IMR-90 (cell line): ENCODE measurements at regions not wholly inside any gene's neighbourhood (a gene's known extent, or its start where the extent isn't known, plus 50 kb on each side); places are given as distances from the start of the nearest gene placed in this dataset.

Experiments used
- ATAC-seq: fragments of 200-7000 bp; cut with Tn5 transposase; 2 replicates; pipeline ENCODE4 v1.9.1; 2020; ENCODE audit warnings: low read depth, mild to moderate bottlenecking, moderate library complexity
- BruUV-seq: library from RNA; stranded (reverse); fragments of 400-500 nt; replicated peaks from 2 replicates; lab custom pipeline; 2021; lab: Mats Ljungman, UMichigan
- CTCF ChIA-PET: fragments of 300-600 bp; formaldehyde crosslinking; extraction: SDS; loops from one replicate; lab custom pipeline; 2021; ENCODE audit warnings: antibody characterized with exemption; lab: Yijun Ruan, JAX
- POLR2A ChIA-PET: fragments of 300-600 bp; sonication (Branson Sonifier 250); formaldehyde crosslinking; loops from one replicate; lab custom pipeline; 2022; ENCODE audit warnings: antibody characterized with exemption; ENCODE audit not compliant: unreplicated experiment; lab: Charles Lee
- DNase-seq: peaks from one replicate; pipeline ENCODE4 v3.0.0; 2013
- H2AFZ ChIP-seq: replicated peaks from 2 replicates; pipeline ENCODE3; 2013; ENCODE audit warnings: low read length, mild to moderate bottlenecking; ENCODE audit not compliant: poor library complexity
- H2AK5ac ChIP-seq: 2 replicates; pipeline ENCODE4 v1.6.1; 2013; ENCODE audit warnings: low read depth, low read length, inconsistent platforms
- H2AK9ac ChIP-seq: replicated peaks from 2 replicates; pipeline ENCODE3; 2013; ENCODE audit warnings: mild to moderate bottlenecking, low read depth, low read length, moderate library complexity; ENCODE audit not compliant: poor library complexity
- H2BK120ac ChIP-seq: 2 replicates; pipeline ENCODE4 v1.6.1; 2013; ENCODE audit warnings: low read depth, low read length, inconsistent platforms
- H2BK15ac ChIP-seq: 3 replicates; pipeline ENCODE4 v1.6.1; 2013; ENCODE audit warnings: low read depth, low read length, inconsistent platforms
- H2BK20ac ChIP-seq: 2 replicates; pipeline ENCODE4 v1.6.1; 2013; ENCODE audit warnings: low read depth, mild to moderate bottlenecking, inconsistent platforms, low read length, moderate library complexity
- H2BK5ac ChIP-seq: 2 replicates; pipeline ENCODE4 v1.6.1; 2013; ENCODE audit warnings: mild to moderate bottlenecking, low read depth, low read length, inconsistent platforms; ENCODE audit not compliant: poor library complexity, severe bottlenecking
- H3K14ac ChIP-seq: replicated peaks from 2 replicates; pipeline ENCODE4 v1.6.1; 2013; ENCODE audit warnings: low read depth, low read length, inconsistent platforms
- H3K18ac ChIP-seq: 2 replicates; pipeline ENCODE4 v1.6.1; 2013; ENCODE audit warnings: low read depth, low read length, control low read depth
- H3K23ac ChIP-seq: 2 replicates; pipeline ENCODE4 v1.6.1; 2013; ENCODE audit warnings: low read depth, low read length, inconsistent platforms
- H3K27ac ChIP-seq: 2 replicates; pipeline ENCODE4 v1.5.1; 2013; ENCODE audit warnings: mild to moderate bottlenecking, control low read depth, low read length; ENCODE audit not compliant: insufficient read depth
- H3K27me3 ChIP-seq: 2 replicates; pipeline ENCODE4 v1.6.1; 2013; ENCODE audit warnings: low read length; ENCODE audit not compliant: control insufficient read depth, insufficient read depth
- H3K36me3 ChIP-seq: 2 replicates; pipeline ENCODE4 v1.6.1; 2013; ENCODE audit warnings: low read length, mixed read lengths; ENCODE audit not compliant: control insufficient read depth, insufficient read depth
- H3K4ac ChIP-seq: 2 replicates; pipeline ENCODE4 v1.6.1; 2013; ENCODE audit warnings: low read depth, low read length, inconsistent platforms
- H3K4me1 ChIP-seq: 2 replicates; pipeline ENCODE4 v1.6.1; 2013; ENCODE audit warnings: low read length, mixed read lengths; ENCODE audit not compliant: control insufficient read depth, insufficient read depth
- H3K4me2 ChIP-seq: 2 replicates; pipeline ENCODE4 v1.6.1; 2013; ENCODE audit warnings: low read depth, mild to moderate bottlenecking, control low read depth, low read length, moderate library complexity
- H3K4me3 ChIP-seq: 2 replicates; pipeline ENCODE4 v1.5.1; 2013; ENCODE audit warnings: low read depth, mild to moderate bottlenecking, control low read depth, low read length, moderate library complexity; ENCODE audit not compliant: insufficient read depth
- H3K56ac ChIP-seq: 2 replicates; pipeline ENCODE4 v1.6.1; 2013; ENCODE audit warnings: low read length, inconsistent platforms; ENCODE audit not compliant: insufficient read depth; ENCODE audit errors: extremely low read depth
- H3K79me1 ChIP-seq, 2 experiments: 2 replicates each; pipeline ENCODE4 v1.6.1; 2013; ENCODE audit warnings: low read length in 2 of 2, inconsistent platforms in 1 of 2, low read depth in 1 of 2
- H3K9ac ChIP-seq: 2 replicates; pipeline ENCODE4 v1.6.1; 2013; ENCODE audit warnings: low read depth, low read length, control low read depth
- H3K9me1 ChIP-seq: 2 replicates; pipeline ENCODE4 v1.6.1; 2013; ENCODE audit warnings: low read length, inconsistent platforms; ENCODE audit not compliant: insufficient read depth
- H3K9me3 ChIP-seq: 2 replicates; pipeline ENCODE4 v1.6.1; 2013; ENCODE audit warnings: low read length; ENCODE audit not compliant: control insufficient read depth, insufficient read depth
- H4K20me1 ChIP-seq: 2 replicates; pipeline ENCODE4 v1.6.1; 2013; ENCODE audit warnings: low read length, inconsistent platforms; ENCODE audit not compliant: insufficient read depth
- H4K5ac ChIP-seq: 2 replicates; pipeline ENCODE4 v1.6.1; 2013; ENCODE audit warnings: mild to moderate bottlenecking, low read depth, low read length, control low read depth
- H4K8ac ChIP-seq, 2 experiments: 2 replicates each; pipeline ENCODE4 v1.6.1; 2013; ENCODE audit warnings: low read depth in 2 of 2, low read length in 2 of 2, control low read depth in 1 of 2, inconsistent platforms in 1 of 2
- H4K91ac ChIP-seq: 2 replicates; pipeline ENCODE4 v1.6.1; 2013; ENCODE audit warnings: low read depth, low read length, inconsistent platforms; ENCODE audit not compliant: insufficient read depth
- BHLHE40 ChIP-seq: fragments of 150-350 bp; IDR thresholded peaks from 2 replicates; pipeline ENCODE4 v1.6.1; 2016; ENCODE audit warnings: mild to moderate bottlenecking, low read depth, low read length
- CEBPB ChIP-seq: IDR thresholded peaks from 2 replicates; pipeline ENCODE4 v1.6.1; 2012; ENCODE audit warnings: low read depth, low read length, improper control_type of control experiment
- CHD1 ChIP-seq: IDR thresholded peaks from 2 replicates; pipeline ENCODE4 v1.6.1; 2012; ENCODE audit warnings: low read depth, low read length, improper control_type of control experiment
- MXI1 ChIP-seq: IDR thresholded peaks from 2 replicates; pipeline ENCODE4 v1.6.1; 2012; ENCODE audit warnings: low read depth, mild to moderate bottlenecking, low read length, moderate library complexity, borderline replicate concordance
- RAD21 ChIP-seq: IDR thresholded peaks from 2 replicates; pipeline ENCODE4 v1.6.1; 2012; ENCODE audit warnings: low read length, improper control_type of control experiment
- WGBS, 2 experiments: methylation state at CpG; one replicate each; pipeline versions ENCODE4 v1.1.5 to v1.1.7; 2013; ENCODE audit warnings: missing lambda C conversion rate in 2 of 2; ENCODE audit not compliant: insufficient read length in 1 of 2; ENCODE audit errors: extremely low coverage in 2 of 2; 5-methylcytosine and 5-hydroxymethylcytosine counted together
- dilution Hi-C: fragments of 300-500 bp; cut with HindIII; formaldehyde crosslinking; loops from one replicate; pipeline ENCODE4 v1.14.3; 2018; ENCODE audit warnings: low sequenced_read_pairs; ENCODE audit not compliant: unreplicated experiment
- in situ Hi-C: fragments of 300-500 bp; cut with MboI; formaldehyde crosslinking; loops from 3 replicates; pipeline ENCODE4 v1.14.3; 2019; ENCODE audit warnings: low sequenced_read_pairs, inconsistent platforms, mixed read lengths
- intact Hi-C: fragments of 100-400 bp; cut with micrococcal nuclease; formaldehyde crosslinking; loops from 2 replicates; pipeline ENCODE4 v1.10.0; 2022

GRCh38 chr11:33989461-33989860 is 62.1 kb upstream of the CAPRIN1 start:
- Histone ChIP-seq H2BK20ac (no peak overlapping the region), H3K4me1 (no peaks in the 10 kb centered on the region), H3K18ac (no peak overlapping the region), H3K9me3 (no peaks in the 10 kb centered on the region), H3K9me1 (no peaks in the 10 kb centered on the region), H3K9ac (no peak overlapping the region), H4K8ac (no peak overlapping the region), H3K27ac (no peak overlapping the region), H3K36me3 (no peaks in the 10 kb centered on the region), H4K91ac (no peak overlapping the region), H4K20me1 (no peaks in the 10 kb centered on the region), H3K56ac (no peak overlapping the region), H2AK5ac (no peak overlapping the region), H4K5ac (no peak overlapping the region), H3K27me3 (peaks cover 10% of the 10 kb centered on the region), H3K4me2 (no peak overlapping the region), H3K4ac (no peak overlapping the region), H2AFZ (no peak overlapping the region), H2BK15ac (no peak overlapping the region), H2BK120ac (no peak overlapping the region), H2BK5ac (no peak overlapping the region), H2AK9ac (no peak overlapping the region), H3K4me3 (no peak overlapping the region), H3K79me1 (no peaks in the 10 kb centered on the region), H3K23ac (no peak overlapping the region), H3K14ac (no peak overlapping the region)
- in situ Hi-C loops, result no loop called here
- dilution Hi-C loops, result no loop called here
- BruUV-seq, result no TSS peak
- 29% methylated on average over 1 of the region's 7 CpGs; no CpG with 5 or more reads in 1 of the 2 experiments for WGBS, 2 experiments
- ATAC-seq, result no peak
- intact Hi-C loops, result loop anchor here (5.0 kb wide), 1 partner anchor 152 kb away; no protein-coding TSS in a partner anchor
- CTCF ChIA-PET, result no interaction called here
- POLR2A ChIA-PET, result no interaction called here
- no peak for DNase-seq
- TF ChIP-seq RAD21 (no peak), BHLHE40 (no peak), CEBPB (no peak), MXI1 (no peak), CHD1 (no peak)
